SK-N-SH treated with all-trans-retinoic acid at 6 μM for 48 hours (cell line): ENCODE measurements at regions not wholly inside any gene's neighbourhood (a gene's known extent, or its start where the extent isn't known, plus 50 kb on each side); places are given as distances from the start of the nearest gene placed in this dataset.

ENCODE experiments used
- CREB5 ChIP-seq: fragments of 250-450 bp; sonication (Bioruptor Pico); IDR thresholded peaks from 2 replicates; pipeline ENCODE4 v1.5.1; 2020; ENCODE audit warnings: low read depth, mild to moderate bottlenecking, moderate library complexity
- CSRNP3 ChIP-seq: fragments of 250-450 bp; sonication (Bioruptor Pico); IDR thresholded peaks from 2 replicates; pipeline ENCODE4 v1.5.1; 2021; ENCODE audit warnings: mild to moderate bottlenecking, moderate library complexity
- TOX ChIP-seq: fragments of 250-450 bp; sonication (Bioruptor Pico); IDR thresholded peaks from 2 replicates; pipeline ENCODE4 v1.8.0; 2021; ENCODE audit warnings: mild to moderate bottlenecking, moderate library complexity, borderline replicate concordance
- TSHZ2 ChIP-seq: fragments of 250-450 bp; sonication (Bioruptor Pico); IDR thresholded peaks from 2 replicates; pipeline ENCODE4 v1.5.0; 2020; ENCODE audit warnings: mild to moderate bottlenecking, moderate library complexity
- ZNF70 ChIP-seq: fragments of 450-650 bp; formaldehyde crosslinking; IDR thresholded peaks from 2 replicates; pipeline ENCODE4 v1.5.0; 2020; ENCODE audit warnings: mild to moderate bottlenecking, moderate library complexity

GRCh38 chr1:229019663-229020271 is 251.1 kb upstream of the RAB4A start:
- TF ChIP-seq TSHZ2 (no peak), CSRNP3 (CRISPR knock-in tag) (no peak), TOX (no peak), ZNF70 (CRISPR knock-in tag) (no peak), CREB5 (CRISPR knock-in tag) (no peak)
